ENCODE measurements at regions not wholly inside any gene's neighbourhood (a gene's known extent, or its start where the extent isn't known, plus 50 kb on each side); places are given as distances from the start of the nearest gene placed in this dataset.

GRCh38 chr16:86889974-86890373 is 311.6 kb downstream of the FOXL1 start:
- no peaks in the 10 kb centered on the region for H3K36me3 ChIP-seq (ENCODE audit: control insufficient read depth, insufficient read depth, low read length)
- no peak overlapping the region for H3K4me3 Mint-ChIP-seq
- peaks cover 0 to 16% of the 10 kb centered on the region in 2 donors for H3K27me3 Mint-ChIP-seq (ENCODE audit: low read depth in 2 of 2)
- no peaks in the 10 kb centered on the region for H3K4me1 Mint-ChIP-seq
- peaks cover 0 to 6% of the 10 kb centered on the region in 2 donors for H3K9me3 Mint-ChIP-seq
- intact Hi-C loops (cut with micrococcal nuclease) = no loop called here
- H3K27ac Mint-ChIP-seq = no peak overlapping the region
- no peak overlapping the region for H3K4me3 ChIP-seq (ENCODE audit: low read length)
- DNase-seq (no peak), ATAC-seq (no peak)
- WGBS (ENCODE audit: insufficient coverage) = 95% methylated on average over 3 of the region's 3 CpGs
- H3K36me3 Mint-ChIP-seq = no peaks in the 10 kb centered on the region
- H3K4me1 ChIP-seq (ENCODE audit: control insufficient read depth, insufficient read depth, low read length) = no peaks in the 10 kb centered on the region
- no peak for TF ChIP-seq CTCF (IDR thresholded peaks at IDR 0.05)
- no peak overlapping the region for H3K27ac ChIP-seq (ENCODE audit: low read length)
- no peaks in the 10 kb centered on the region for H3K27me3 ChIP-seq (ENCODE audit: control insufficient read depth, insufficient read depth, low read length)
- H3K9me3 ChIP-seq (ENCODE audit: control insufficient read depth, insufficient read depth, low read length) = no peaks in the 10 kb centered on the region

DNA sequence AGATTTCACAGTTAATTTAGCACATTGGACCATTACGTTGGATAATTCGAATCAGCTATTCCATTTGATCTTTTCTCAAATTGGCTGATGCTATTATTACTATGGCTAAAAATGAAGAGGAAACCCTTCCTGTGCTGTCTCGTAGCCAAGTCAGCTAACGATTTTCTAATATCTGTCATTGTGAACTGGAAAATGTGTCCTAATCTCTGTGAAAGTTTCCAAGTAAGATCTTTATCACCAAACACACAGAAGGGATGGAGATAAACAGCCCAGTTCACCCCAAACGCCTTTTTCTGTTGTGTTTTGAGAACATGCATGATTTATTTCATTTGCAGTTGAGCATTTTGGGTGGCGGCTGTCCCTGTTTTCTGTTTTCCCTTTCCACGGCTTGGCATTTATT is 312.8 kb downstream of the FOXL1 start:
- peaks cover 0 to 6% of the 10 kb centered on the region in 2 donors for H3K9me3 Mint-ChIP-seq
- no peaks in the 10 kb centered on the region for H3K4me1 Mint-ChIP-seq

DNA sequence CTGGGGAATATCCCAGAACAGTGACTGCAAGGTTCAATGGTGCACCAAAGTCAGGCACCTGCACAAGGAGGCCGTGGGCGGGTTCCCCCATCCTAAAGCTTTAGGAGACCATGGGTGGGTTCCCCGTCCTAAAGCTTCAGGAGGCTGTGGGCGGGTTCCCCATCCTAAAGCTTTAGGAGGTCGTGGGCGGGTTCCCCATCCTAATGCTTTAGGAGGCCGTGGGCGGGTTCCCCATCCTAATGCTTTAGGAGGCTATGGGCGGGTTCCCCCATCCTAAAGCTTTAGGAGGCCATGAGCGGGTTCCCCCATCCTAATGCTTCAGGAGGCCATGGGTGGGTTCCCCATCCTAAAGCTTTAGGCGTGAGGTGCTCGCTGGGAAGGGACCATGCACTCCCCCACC is 313.3 kb downstream of the FOXL1 start:
- TF ChIP-seq CTCF (IDR thresholded peaks at IDR 0.05) = no peak
- Mint-ChIP-seq H3K27ac (no peak overlapping the region), H3K27me3 (ENCODE audit: low read depth in 2 of 2) (peaks cover 0 to 10% of the 10 kb centered on the region in 2 donors), H3K4me3 (no peak overlapping the region), H3K9me3 (peaks cover 0 to 6% of the 10 kb centered on the region in 2 donors), H3K36me3 (no peaks in the 10 kb centered on the region), H3K4me1 (no peaks in the 10 kb centered on the region)
- Histone ChIP-seq H3K27ac (ENCODE audit: low read length) (no peak overlapping the region), H3K27me3 (ENCODE audit: control insufficient read depth, insufficient read depth, low read length) (no peaks in the 10 kb centered on the region), H3K4me1 (ENCODE audit: control insufficient read depth, insufficient read depth, low read length) (no peaks in the 10 kb centered on the region), H3K36me3 (ENCODE audit: control insufficient read depth, insufficient read depth, low read length) (no peaks in the 10 kb centered on the region), H3K4me3 (ENCODE audit: low read length) (no peak overlapping the region), H3K9me3 (ENCODE audit: control insufficient read depth, insufficient read depth, low read length) (no peaks in the 10 kb centered on the region)
- DNase-seq (no peak), ATAC-seq (no peak)
- WGBS (ENCODE audit: insufficient coverage) = 91% methylated on average over 12 of the region's 12 CpGs
- intact Hi-C loops (cut with micrococcal nuclease) = no loop called here

More for the DNA sequence above, 312.8 kb downstream of the FOXL1 start:
- no peak for TF ChIP-seq CTCF (IDR thresholded peaks at IDR 0.05)
- H3K4me3 ChIP-seq (ENCODE audit: low read length) = no peak overlapping the region
- intact Hi-C loops (cut with micrococcal nuclease) = no loop called here
- DNase-seq (no peak), ATAC-seq (no peak)
- H3K27ac ChIP-seq (ENCODE audit: low read length) = no peak overlapping the region
- Mint-ChIP-seq H3K27me3 (ENCODE audit: low read depth in 2 of 2) (peaks cover 0 to 10% of the 10 kb centered on the region in 2 donors), H3K4me3 (no peak overlapping the region), H3K27ac (no peak overlapping the region), H3K36me3 (no peaks in the 10 kb centered on the region)
- no peaks in the 10 kb centered on the region for H3K27me3 ChIP-seq (ENCODE audit: control insufficient read depth, insufficient read depth, low read length)
- WGBS (ENCODE audit: insufficient coverage) = 46% methylated on average over 7 of the region's 7 CpGs
- no peaks in the 10 kb centered on the region for H3K9me3 ChIP-seq (ENCODE audit: control insufficient read depth, insufficient read depth, low read length)
- no peaks in the 10 kb centered on the region for H3K36me3 ChIP-seq (ENCODE audit: control insufficient read depth, insufficient read depth, low read length)
- H3K4me1 ChIP-seq (ENCODE audit: control insufficient read depth, insufficient read depth, low read length) = no peaks in the 10 kb centered on the region

GRCh38 chr16:86892509-86892908 is 314.2 kb downstream of the FOXL1 start:
- no peak for ATAC-seq
- Histone ChIP-seq H3K27me3 (ENCODE audit: control insufficient read depth, insufficient read depth, low read length) (no peaks in the 10 kb centered on the region), H3K36me3 (ENCODE audit: control insufficient read depth, insufficient read depth, low read length) (no peaks in the 10 kb centered on the region), H3K4me1 (ENCODE audit: control insufficient read depth, insufficient read depth, low read length) (no peaks in the 10 kb centered on the region), H3K27ac (ENCODE audit: low read length) (no peak overlapping the region), H3K9me3 (ENCODE audit: control insufficient read depth, insufficient read depth, low read length) (no peaks in the 10 kb centered on the region), H3K4me3 (ENCODE audit: low read length) (no peak overlapping the region)
- Mint-ChIP-seq H3K27me3 (ENCODE audit: low read depth in 2 of 2) (peaks cover 0 to 10% of the 10 kb centered on the region in 2 donors), H3K27ac (no peak overlapping the region), H3K4me1 (no peaks in the 10 kb centered on the region), H3K9me3 (peaks cover 0 to 6% of the 10 kb centered on the region in 2 donors), H3K4me3 (no peak overlapping the region), H3K36me3 (no peaks in the 10 kb centered on the region)
- intact Hi-C loops (cut with micrococcal nuclease) = no loop called here
- no peak for DNase-seq
- TF ChIP-seq CTCF (IDR thresholded peaks at IDR 0.05) = no peak
- WGBS (ENCODE audit: insufficient coverage) = 76% methylated on average over 6 of the region's 6 CpGs

Measured in natural killer cell (primary cell).